ENCODE measurements at regions not wholly inside any gene's neighbourhood (a gene's known extent, or its start where the extent isn't known, plus 50 kb on each side); places are given as distances from the start of the nearest gene placed in this dataset.

DNA sequence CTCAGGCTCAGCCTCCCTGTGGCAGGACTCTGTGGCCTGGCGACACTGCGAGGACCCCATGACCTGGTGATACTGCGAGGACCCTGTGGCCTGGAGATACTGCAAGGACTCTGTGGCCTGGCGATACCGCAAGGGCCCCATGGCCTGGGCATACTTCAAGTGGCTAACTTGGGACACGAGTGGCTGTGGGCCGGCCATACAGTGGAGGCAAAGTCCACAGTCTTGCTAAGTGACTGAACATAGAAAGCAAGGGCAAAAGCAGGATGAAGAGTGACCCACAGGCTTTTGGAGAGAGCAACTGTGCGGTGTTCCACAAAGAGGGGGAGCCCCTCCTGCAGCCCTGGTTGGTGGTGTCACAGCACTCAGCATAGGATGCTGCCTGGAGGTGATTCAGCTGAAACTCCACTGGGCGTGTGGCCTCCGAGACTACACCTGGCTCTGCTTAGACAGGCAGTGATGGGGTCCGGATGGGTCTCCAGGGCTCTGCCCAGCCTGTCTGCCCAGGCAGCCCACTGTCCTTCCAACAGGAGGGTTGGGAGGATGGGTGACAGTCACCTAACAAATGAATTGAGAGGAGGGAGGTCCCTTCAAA is 691.0 kb upstream of the HS6ST1 start:
- ATAC-seq (no peak; the same call in 2 of the 3 replicates), FAIRE-seq (no peak), DNase-seq (ENCODE audit: low spot score) (no peak)
- Histone ChIP-seq H3K9ac (ENCODE audit: insufficient read depth, low read depth, low read length) (no peak overlapping the region), H3K27ac (ENCODE audit: extremely low read length, insufficient read depth, low read length) (no peak overlapping the region), H3K4me3 (replicated peaks in 1 of 3; ENCODE audit: insufficient read depth in 1 of 3, low read depth in 2 of 3, low read length in 3 of 3) (no peak overlapping the region), H3K4me1 (ENCODE audit: insufficient read depth, low read length) (no peaks in the 10 kb centered on the region), H2AFZ (ENCODE audit: low read length) (no peak overlapping the region), H3K79me2 (ENCODE audit: insufficient read depth, low read length) (no peaks in the 10 kb centered on the region), H3K27me3 (ENCODE audit: control insufficient read depth in 1 of 2, insufficient read depth in 2 of 2, low read length in 2 of 2) (peaks cover 0 to 14% of the 10 kb centered on the region in 2 experiments; a peak in 3 of 5 replicates), H3K36me3 (replicated peaks in 1 of 2; ENCODE audit: control insufficient read depth in 1 of 2, insufficient read depth in 2 of 2, low read length in 2 of 2) (no peaks in the 10 kb centered on the region), H4K20me1 (ENCODE audit: insufficient read depth, low read length) (no peaks in the 10 kb centered on the region), H3K4me2 (ENCODE audit: low read depth, low read length) (no peak overlapping the region), H3K9me3 (ENCODE audit: low read length) (no peaks in the 10 kb centered on the region)
- in situ Hi-C loops (cut with HindIII; ENCODE audit: extremely low pct_ligation_motif_present, low pct_unique_long_range_greater_than_20kb), result no loop called here
- ChIA-PET POLR2A (no interaction called here), CTCF (ENCODE audit: low intra/inter-chr PET ratio, low total read pairs) (no interaction called here)
- intact Hi-C loops (cut with micrococcal nuclease; ENCODE audit: unreplicated experiment), result no loop called here
- no peak for TF ChIP-seq PHF21A (CRISPR knock-in tag; IDR thresholded peaks at IDR 0.05)
- TF ChIP-seq ZNF891 (CRISPR knock-in tag; IDR thresholded peaks at IDR 0.05), result no peak
- TF ChIP-seq ZNF839 (CRISPR knock-in tag; IDR thresholded peaks at IDR 0.05; ENCODE audit: borderline replicate concordance), result no peak
- TF ChIP-seq, protein P1, sequence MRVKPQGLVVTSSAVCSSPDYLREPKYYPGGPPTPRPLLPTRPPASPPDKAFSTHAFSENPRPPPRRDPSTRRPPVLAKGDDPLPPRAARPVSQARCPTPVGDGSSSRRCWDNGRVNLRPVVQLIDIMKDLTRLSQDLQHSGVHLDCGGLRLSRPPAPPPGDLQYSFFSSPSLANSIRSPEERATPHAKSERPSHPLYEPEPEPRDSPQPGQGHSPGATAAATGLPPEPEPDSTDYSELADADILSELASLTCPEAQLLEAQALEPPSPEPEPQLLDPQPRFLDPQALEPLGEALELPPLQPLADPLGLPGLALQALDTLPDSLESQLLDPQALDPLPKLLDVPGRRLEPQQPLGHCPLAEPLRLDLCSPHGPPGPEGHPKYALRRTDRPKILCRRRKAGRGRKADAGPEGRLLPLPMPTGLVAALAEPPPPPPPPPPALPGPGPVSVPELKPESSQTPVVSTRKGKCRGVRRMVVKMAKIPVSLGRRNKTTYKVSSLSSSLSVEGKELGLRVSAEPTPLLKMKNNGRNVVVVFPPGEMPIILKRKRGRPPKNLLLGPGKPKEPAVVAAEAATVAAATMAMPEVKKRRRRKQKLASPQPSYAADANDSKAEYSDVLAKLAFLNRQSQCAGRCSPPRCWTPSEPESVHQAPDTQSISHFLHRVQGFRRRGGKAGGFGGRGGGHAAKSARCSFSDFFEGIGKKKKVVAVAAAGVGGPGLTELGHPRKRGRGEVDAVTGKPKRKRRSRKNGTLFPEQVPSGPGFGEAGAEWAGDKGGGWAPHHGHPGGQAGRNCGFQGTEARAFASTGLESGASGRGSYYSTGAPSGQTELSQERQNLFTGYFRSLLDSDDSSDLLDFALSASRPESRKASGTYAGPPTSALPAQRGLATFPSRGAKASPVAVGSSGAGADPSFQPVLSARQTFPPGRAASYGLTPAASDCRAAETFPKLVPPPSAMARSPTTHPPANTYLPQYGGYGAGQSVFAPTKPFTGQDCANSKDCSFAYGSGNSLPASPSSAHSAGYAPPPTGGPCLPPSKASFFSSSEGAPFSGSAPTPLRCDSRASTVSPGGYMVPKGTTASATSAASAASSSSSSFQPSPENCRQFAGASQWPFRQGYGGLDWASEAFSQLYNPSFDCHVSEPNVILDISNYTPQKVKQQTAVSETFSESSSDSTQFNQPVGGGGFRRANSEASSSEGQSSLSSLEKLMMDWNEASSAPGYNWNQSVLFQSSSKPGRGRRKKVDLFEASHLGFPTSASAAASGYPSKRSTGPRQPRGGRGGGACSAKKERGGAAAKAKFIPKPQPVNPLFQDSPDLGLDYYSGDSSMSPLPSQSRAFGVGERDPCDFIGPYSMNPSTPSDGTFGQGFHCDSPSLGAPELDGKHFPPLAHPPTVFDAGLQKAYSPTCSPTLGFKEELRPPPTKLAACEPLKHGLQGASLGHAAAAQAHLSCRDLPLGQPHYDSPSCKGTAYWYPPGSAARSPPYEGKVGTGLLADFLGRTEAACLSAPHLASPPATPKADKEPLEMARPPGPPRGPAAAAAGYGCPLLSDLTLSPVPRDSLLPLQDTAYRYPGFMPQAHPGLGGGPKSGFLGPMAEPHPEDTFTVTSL (CRISPR knock-in tag; IDR thresholded peaks at IDR 0.05; ENCODE audit: borderline replicate concordance), result no peak
- no peak for TF ChIP-seq NPAS2 (CRISPR knock-in tag; IDR thresholded peaks at IDR 0.05; ENCODE audit: borderline replicate concordance)
- TF ChIP-seq PITX1 (CRISPR knock-in tag; IDR thresholded peaks at IDR 0.05), result no peak
- no peak for TF ChIP-seq HCFC1 (IDR thresholded peaks at IDR 0.05; ENCODE audit: low read depth, low read length)
- TF ChIP-seq RFXANK (CRISPR knock-in tag; IDR thresholded peaks at IDR 0.05), result no peak
- no TSS peak for BruUV-seq (replicated peaks)
- 23% methylated on average over 11 of the region's 11 CpGs for WGBS (ENCODE audit: low lambda C conversion rate)
